ENCODE measurements at regions not wholly inside any gene's neighbourhood (a gene's known extent, or its start where the extent isn't known, plus 50 kb on each side); places are given as distances from the start of the nearest gene placed in this dataset.

- DNase-seq (ENCODE audit: low spot score in 2 of 2, unreplicated experiment in 2 of 2), result no peak
- Mint-ChIP-seq H3K27me3 (ENCODE audit: low read depth) (peaks cover 16% of the 10 kb centered on the region), H3K36me3 (no peaks in the 10 kb centered on the region), H3K4me3 (no peak overlapping the region), H3K9me3 (no peaks in the 10 kb centered on the region), H3K4me1 (peaks cover 2% of the 10 kb centered on the region), H3K27ac (no peak overlapping the region)
- no peak for TF ChIP-seq CTCF (IDR thresholded peaks at IDR 0.05; ENCODE audit: unreplicated experiment)
Measured at GRCh38 chr4:23117826-23118225, 425.1 kb downstream of the GBA3 start.

- Mint-ChIP-seq H3K9me3 (no peaks in the 10 kb centered on the region), H3K4me3 (no peak overlapping the region)
- TF ChIP-seq CTCF (IDR thresholded peaks at IDR 0.05; ENCODE audit: unreplicated experiment), result no peak
Measured at GRCh38 chr4:23114538-23114937, 421.8 kb downstream of the GBA3 start.

GRCh38 chr4:23113104-23113503 lies 420.4 kb downstream of the GBA3 start:
- DNase-seq (ENCODE audit: low spot score in 2 of 2, unreplicated experiment in 2 of 2), result no peak
- Mint-ChIP-seq H3K36me3 (no peaks in the 10 kb centered on the region), H3K9me3 (no peaks in the 10 kb centered on the region), H3K27me3 (ENCODE audit: low read depth) (peaks cover 24% of the 10 kb centered on the region), H3K27ac (no peak overlapping the region), H3K4me3 (no peak overlapping the region), H3K4me1 (peaks cover 2% of the 10 kb centered on the region)
- no peak for TF ChIP-seq CTCF (IDR thresholded peaks at IDR 0.05; ENCODE audit: unreplicated experiment)

More at GRCh38 chr4:23114538-23114937, 421.8 kb downstream of the GBA3 start:
- Mint-ChIP-seq H3K36me3 (no peaks in the 10 kb centered on the region), H3K27ac (no peak overlapping the region), H3K27me3 (ENCODE audit: low read depth) (peaks cover 21% of the 10 kb centered on the region), H3K4me1 (peaks cover 2% of the 10 kb centered on the region)
- no peak for DNase-seq (ENCODE audit: low spot score in 2 of 2, unreplicated experiment in 2 of 2)

GRCh38 chr4:23106516-23106915 lies 413.8 kb downstream of the GBA3 start:
- Mint-ChIP-seq H3K4me3 (no peak overlapping the region), H3K27me3 (ENCODE audit: low read depth) (peaks cover 7% of the 10 kb centered on the region), H3K36me3 (no peaks in the 10 kb centered on the region), H3K4me1 (no peaks in the 10 kb centered on the region), H3K27ac (no peak overlapping the region), H3K9me3 (no peaks in the 10 kb centered on the region)
- DNase-seq (ENCODE audit: low spot score in 2 of 2, unreplicated experiment in 2 of 2), result no peak
- no peak for TF ChIP-seq CTCF (IDR thresholded peaks at IDR 0.05; ENCODE audit: unreplicated experiment)

- Mint-ChIP-seq H3K4me3 (no peak overlapping the region), H3K27me3 (ENCODE audit: low read depth) (peaks cover 6% of the 10 kb centered on the region), H3K36me3 (no peaks in the 10 kb centered on the region), H3K9me3 (no peaks in the 10 kb centered on the region), H3K27ac (no peak overlapping the region), H3K4me1 (no peaks in the 10 kb centered on the region)
- TF ChIP-seq CTCF (IDR thresholded peaks at IDR 0.05; ENCODE audit: unreplicated experiment), result no peak
- DNase-seq (ENCODE audit: low spot score in 2 of 2, unreplicated experiment in 2 of 2), result no peak
Measured at GRCh38 chr4:23105759-23106370, 413.1 kb downstream of the GBA3 start.

GRCh38 chr4:23097251-23097650 lies 404.5 kb downstream of the GBA3 start:
- H3K27me3 Mint-ChIP-seq (ENCODE audit: low read depth), result no peaks in the 10 kb centered on the region
- no peak overlapping the region for H3K4me3 Mint-ChIP-seq
- H3K9me3 Mint-ChIP-seq, result peaks cover 42% of the 10 kb centered on the region
- H3K36me3 Mint-ChIP-seq, result no peaks in the 10 kb centered on the region
- H3K4me1 Mint-ChIP-seq, result no peaks in the 10 kb centered on the region
- TF ChIP-seq CTCF (IDR thresholded peaks at IDR 0.05; ENCODE audit: unreplicated experiment), result no peak
- no peak overlapping the region for H3K27ac Mint-ChIP-seq
- DNase-seq (ENCODE audit: low spot score in 2 of 2, unreplicated experiment in 2 of 2), result no peak

Measured in mesothelial cell of epicardium (in vitro differentiated cells).